ENCODE measurements at regions not wholly inside any gene's neighbourhood (a gene's known extent, or its start where the extent isn't known, plus 50 kb on each side); places are given as distances from the start of the nearest gene placed in this dataset.
A peak's percentile ranks its signal among the peaks of the same experiment; 100 is the strongest.
"Not testable (repeated sequence)": the region's sequence is repeated elsewhere in the genome, so short reads cannot be mapped to it uniquely, and the experiment has no call there.

GRCh38 chr14:23694949-23695663 is 58.9 kb downstream of the DHRS2 start:
- DNase-seq = no peak

- no peak for DNase-seq
Measured at GRCh38 chr14:23695664-23695999, 59.5 kb downstream of the DHRS2 start.

GRCh38 chr14:23696701-23697239 is 60.6 kb downstream of the DHRS2 start:
- DNase-seq = no peak

- no peak for DNase-seq
Measured at GRCh38 chr14:23697680-23698079, 61.5 kb downstream of the DHRS2 start.

GRCh38 chr14:23702656-23703426 is 66.7 kb downstream of the DHRS2 start:
- DNase-seq = no peak

- no peak for DNase-seq
Measured at GRCh38 chr14:23704890-23705289, 68.7 kb downstream of the DHRS2 start.

- no peak for DNase-seq
Measured at GRCh38 chr14:23707415-23707814, 71.3 kb downstream of the DHRS2 start.

GRCh38 chr14:23708343-23708742 is 72.2 kb downstream of the DHRS2 start:
- DNase-seq = no peak

- DNase-seq = no peak
Measured at GRCh38 chr14:23709923-23710322, 73.8 kb downstream of the DHRS2 start.

GRCh38 chr14:23712287-23712686 is 76.1 kb downstream of the DHRS2 start:
- no peak for DNase-seq

GRCh38 chr14:23719225-23719985 is 83.2 kb downstream of the DHRS2 start:
- DNase-seq = no peak

GRCh38 chr14:23722675-23723074 is 86.5 kb downstream of the DHRS2 start:
- no peak for DNase-seq

- no peak for DNase-seq
Measured at GRCh38 chr14:23723911-23724310, 87.7 kb downstream of the DHRS2 start.

- no peak for DNase-seq
Measured at GRCh38 chr14:23725528-23725927, 89.4 kb downstream of the DHRS2 start.

- no peak for DNase-seq
Measured at GRCh38 chr14:23725980-23726710, 90.0 kb downstream of the DHRS2 start.

GRCh38 chr14:23727566-23728335 is 91.6 kb downstream of the DHRS2 start:
- peak; percentile 50 for DNase-seq

GRCh38 chr14:23728791-23729190 is 92.6 kb downstream of the DHRS2 start:
- no peak for DNase-seq

GRCh38 chr14:23729720-23730387 is 93.7 kb downstream of the DHRS2 start:
- DNase-seq = no peak

GRCh38 chr14:23735394-23735793 is 99.2 kb downstream of the DHRS2 start:
- no peak for DNase-seq

- DNase-seq = not testable (repeated sequence)
Measured at GRCh38 chr14:23744368-23744767, 108.2 kb downstream of the DHRS2 start.

GRCh38 chr14:23750357-23750756 is 114.2 kb downstream of the DHRS2 start:
- DNase-seq = no peak
